Natural killer cell (primary cell): ENCODE measurements at regions not wholly inside any gene's neighbourhood (a gene's known extent, or its start where the extent isn't known, plus 50 kb on each side); places are given as distances from the start of the nearest gene placed in this dataset.

Experiments
- ATAC-seq, 3 donors: fragments of 150-1000 bp in 2 of 3; fragments of 200-7000 bp in 1 of 3; cut with Tn5 transposase; 1 replicate in 1 of 3; 2 replicates in 2 of 3; pipeline ENCODE4 v1.10.0; 2021; ENCODE audit warnings: mild to moderate bottlenecking in 2 of 3, moderate library complexity in 2 of 3
- DNase-seq, 2 donors: peaks; one replicate each; pipeline versions ENCODE4 v3.0.0 to v3.0.0-alpha.2; 2013 to 2021; ENCODE audit warnings: mixed read lengths in 1 of 2
- H3K27ac ChIP-seq: one replicate; pipeline ENCODE4 v1.5.1; 2013; ENCODE audit warnings: mild to moderate bottlenecking, low read length
- H3K27me3 ChIP-seq: one replicate; pipeline ENCODE4 v1.6.1; 2013; ENCODE audit warnings: low read length; ENCODE audit not compliant: control insufficient read depth, insufficient read depth
- H3K36me3 ChIP-seq: one replicate; pipeline ENCODE4 v1.6.1; 2013; ENCODE audit warnings: low read length; ENCODE audit not compliant: control insufficient read depth, insufficient read depth
- H3K4me1 ChIP-seq: one replicate; pipeline ENCODE4 v1.6.1; 2013; ENCODE audit warnings: low read length; ENCODE audit not compliant: control insufficient read depth, insufficient read depth
- H3K4me3 ChIP-seq: one replicate; pipeline ENCODE4 v1.5.1; 2013; ENCODE audit warnings: low read length
- H3K9me3 ChIP-seq: one replicate; pipeline ENCODE4 v1.6.1; 2013; ENCODE audit warnings: low read length; ENCODE audit not compliant: control insufficient read depth, insufficient read depth
- H3K27ac Mint-ChIP-seq, 2 donors: one replicate each; pipeline ENCODE4 v1.8.0; 2022; ENCODE audit warnings: mild to moderate bottlenecking in 2 of 2, mixed read lengths in 2 of 2, moderate library complexity in 1 of 2
- H3K27me3 Mint-ChIP-seq, 2 donors: one replicate each; pipeline ENCODE4 v1.8.0; 2022; ENCODE audit warnings: low read depth in 2 of 2, mixed read lengths in 2 of 2
- H3K36me3 Mint-ChIP-seq: one replicate; pipeline ENCODE4 v1.8.0; 2022; ENCODE audit warnings: mixed read lengths
- H3K4me1 Mint-ChIP-seq, 2 donors: one replicate each; pipeline ENCODE4 v1.8.0; 2022; ENCODE audit warnings: mixed read lengths in 2 of 2
- H3K4me3 Mint-ChIP-seq: one replicate; pipeline ENCODE4 v1.8.0; 2022; ENCODE audit warnings: mild to moderate bottlenecking, moderate library complexity, mixed read lengths
- H3K9me3 Mint-ChIP-seq, 2 donors: one replicate each; pipeline ENCODE4 v1.8.0; 2022; ENCODE audit warnings: mixed read lengths in 2 of 2
- CTCF ChIP-seq: fragments of 200-600 bp; IDR thresholded peaks from one replicate; pipeline ENCODE4 v1.8.0; 2022; ENCODE audit warnings: antibody characterized with exemption
- WGBS: methylation state at CpG from one replicate; pipeline ENCODE4 v1.1.7; 2013; ENCODE audit warnings: missing lambda C conversion rate; ENCODE audit not compliant: insufficient coverage; 5-methylcytosine and 5-hydroxymethylcytosine counted together
- intact Hi-C: fragments of 100-400 bp; cut with micrococcal nuclease; formaldehyde crosslinking; loops from one replicate; pipeline ENCODE4 v1.14.2; 2022

- ATAC-seq = no peak
- no peak for DNase-seq
- no peaks in the 10 kb centered on the region for H3K9me3 ChIP-seq
- TF ChIP-seq CTCF = no peak
- H3K36me3 Mint-ChIP-seq = no peaks in the 10 kb centered on the region
- no peaks in the 10 kb centered on the region for H3K27me3 ChIP-seq
- H3K27ac ChIP-seq = no peak overlapping the region
- no peaks in the 10 kb centered on the region for H3K9me3 Mint-ChIP-seq
- 90% methylated on average over 2 of the region's 2 CpGs for whole genome bisulfite sequencing
- no peaks in the 10 kb centered on the region for H3K36me3 ChIP-seq
- no peak overlapping the region for H3K27ac Mint-ChIP-seq
- H3K4me1 ChIP-seq = no peaks in the 10 kb centered on the region
- H3K4me1 Mint-ChIP-seq = no peaks in the 10 kb centered on the region
- no peak overlapping the region for H3K4me3 Mint-ChIP-seq
- H3K27me3 Mint-ChIP-seq = no peaks in the 10 kb centered on the region
- H3K4me3 ChIP-seq = no peak overlapping the region
- intact Hi-C loops = loop anchor here (5.0 kb wide), 1 partner anchor 427 kb away; no protein-coding TSS in a partner anchor
Observed at GRCh38 chr13:76474966-76475365, 411.2 kb downstream of the KCTD12 start.

GRCh38 chr13:76474356-76474755 lies 411.8 kb downstream of the KCTD12 start:
- H3K4me1 Mint-ChIP-seq = no peaks in the 10 kb centered on the region
- H3K9me3 Mint-ChIP-seq = no peaks in the 10 kb centered on the region
- no peak overlapping the region for H3K27ac ChIP-seq
- TF ChIP-seq CTCF = no peak
- no peak overlapping the region for H3K27ac Mint-ChIP-seq
- 100% methylated on average over 1 of the region's 1 CpG for WGBS
- no peak for ATAC-seq
- intact Hi-C loops = loop anchor here (5.0 kb wide), 1 partner anchor 428 kb away; no protein-coding TSS in a partner anchor
- no peaks in the 10 kb centered on the region for H3K36me3 ChIP-seq
- no peaks in the 10 kb centered on the region for H3K9me3 ChIP-seq
- DNase-seq = no peak
- H3K36me3 Mint-ChIP-seq = no peaks in the 10 kb centered on the region
- H3K27me3 ChIP-seq = no peaks in the 10 kb centered on the region
- no peaks in the 10 kb centered on the region for H3K4me1 ChIP-seq
- H3K4me3 ChIP-seq = no peak overlapping the region
- H3K27me3 Mint-ChIP-seq = no peaks in the 10 kb centered on the region
- H3K4me3 Mint-ChIP-seq = no peak overlapping the region

- intact Hi-C loops = loop anchor here (1.0 to 5.0 kb wide), 2 partner anchors 429 to 597 kb away; no protein-coding TSS in a partner anchor
- H3K27ac ChIP-seq = no peak overlapping the region
- no peaks in the 10 kb centered on the region for H3K4me1 ChIP-seq
- TF ChIP-seq CTCF = peak; percentile 79
- H3K27ac Mint-ChIP-seq = no peak overlapping the region
- H3K27me3 ChIP-seq = no peaks in the 10 kb centered on the region
- no peaks in the 10 kb centered on the region for H3K4me1 Mint-ChIP-seq
- DNase-seq = peak; percentile 34 to 85
- no peaks in the 10 kb centered on the region for H3K9me3 Mint-ChIP-seq
- peak; percentile 81 to 91 (median 84) for ATAC-seq
- H3K4me3 ChIP-seq = no peak overlapping the region
- H3K4me3 Mint-ChIP-seq = no peak overlapping the region
- H3K36me3 Mint-ChIP-seq = no peaks in the 10 kb centered on the region
- no peaks in the 10 kb centered on the region for H3K27me3 Mint-ChIP-seq
- no peaks in the 10 kb centered on the region for H3K9me3 ChIP-seq
- H3K36me3 ChIP-seq = no peaks in the 10 kb centered on the region
Observed at GRCh38 chr13:76473552-76474134, 412.6 kb downstream of the KCTD12 start.

- no peaks in the 10 kb centered on the region for H3K4me1 ChIP-seq
- H3K36me3 ChIP-seq = no peaks in the 10 kb centered on the region
- Mint-ChIP-seq H3K4me3 (no peak overlapping the region), H3K27me3 (no peaks in the 10 kb centered on the region), H3K9me3 (no peaks in the 10 kb centered on the region), H3K4me1 (no peaks in the 10 kb centered on the region), H3K27ac (no peak overlapping the region), H3K36me3 (no peaks in the 10 kb centered on the region)
- no peak overlapping the region for H3K4me3 ChIP-seq
- ATAC-seq (no peak), DNase-seq (no peak)
- no peak for TF ChIP-seq CTCF
- no peaks in the 10 kb centered on the region for H3K9me3 ChIP-seq
- no peaks in the 10 kb centered on the region for H3K27me3 ChIP-seq
- no peak overlapping the region for H3K27ac ChIP-seq
- intact Hi-C loops = loop anchor here (1.0 to 5.0 kb wide), 2 partner anchors 429 to 597 kb away; no protein-coding TSS in a partner anchor
- 75% methylated on average over 1 of the region's 2 CpGs for WGBS
Observed at GRCh38 chr13:76472916-76473315, 413.3 kb downstream of the KCTD12 start.
